ENCODE measurements at regions not wholly inside any gene's neighbourhood (a gene's known extent, or its start where the extent isn't known, plus 50 kb on each side); places are given as distances from the start of the nearest gene placed in this dataset.

DNA sequence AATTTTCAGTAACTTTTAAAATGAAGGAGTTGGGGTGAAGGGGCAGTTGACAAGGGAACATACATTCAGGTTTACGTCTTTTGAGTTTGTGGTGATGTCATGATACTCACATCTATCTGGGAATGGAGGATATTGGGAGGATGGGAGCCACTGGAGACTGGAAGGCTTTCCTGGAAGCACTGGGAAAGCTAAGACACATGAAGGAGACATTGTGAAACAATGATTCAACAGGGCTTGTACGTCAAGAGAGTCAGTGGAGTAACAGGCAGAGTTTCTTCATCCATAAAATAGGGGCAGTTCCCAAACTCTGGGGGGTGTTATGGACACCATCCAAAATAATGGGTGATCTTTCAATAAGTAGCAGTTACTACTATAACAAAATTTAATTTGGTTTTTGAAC lies 572.8 kb downstream of the CCDC171 start:
- no peaks in the 10 kb centered on the region for H3K36me3 Mint-ChIP-seq
- H3K4me3 ChIP-seq (ENCODE audit: low read length) = no peak overlapping the region
- ChIA-PET CTCF (no interaction called here), POLR2A (no interaction called here)
- H3K9me3 ChIP-seq (ENCODE audit: low read length) = no peaks in the 10 kb centered on the region
- H3K36me3 ChIP-seq (ENCODE audit: insufficient read depth, low read length) = no peaks in the 10 kb centered on the region
- H3K27ac ChIP-seq (ENCODE audit: low read depth, low read length) = no peak overlapping the region
- no peak overlapping the region for H3K27ac Mint-ChIP-seq
- no peak overlapping the region for H3K4me3 Mint-ChIP-seq
- no peaks in the 10 kb centered on the region for H3K4me1 Mint-ChIP-seq
- DNase-seq = no peak
- H3K27me3 ChIP-seq (ENCODE audit: insufficient read depth, low read length, poor library complexity, severe bottlenecking) = no peaks in the 10 kb centered on the region
- H3K4me1 ChIP-seq (ENCODE audit: insufficient read depth, low read length) = no peaks in the 10 kb centered on the region
- no peaks in the 10 kb centered on the region for H3K27me3 Mint-ChIP-seq
- H3K9me3 Mint-ChIP-seq = peaks cover 0 to 13% (median 2%) of the 10 kb centered on the region in 5 donors

- ChIA-PET POLR2A (no interaction called here), CTCF (no interaction called here)
- DNase-seq = no peak
- H3K27me3 Mint-ChIP-seq = no peaks in the 10 kb centered on the region
- Histone ChIP-seq H3K36me3 (ENCODE audit: insufficient read depth, low read length) (no peaks in the 10 kb centered on the region), H3K27me3 (ENCODE audit: insufficient read depth, low read length, poor library complexity, severe bottlenecking) (no peaks in the 10 kb centered on the region), H3K4me1 (ENCODE audit: insufficient read depth, low read length) (no peaks in the 10 kb centered on the region), H3K4me3 (ENCODE audit: low read length) (no peak overlapping the region), H3K27ac (ENCODE audit: low read depth, low read length) (no peak overlapping the region), H3K9me3 (ENCODE audit: low read length) (no peaks in the 10 kb centered on the region)
- no peaks in the 10 kb centered on the region for H3K4me1 Mint-ChIP-seq
- H3K4me3 Mint-ChIP-seq = no peak overlapping the region
- H3K36me3 Mint-ChIP-seq = no peaks in the 10 kb centered on the region
- peaks cover 0 to 13% (median 2%) of the 10 kb centered on the region in 5 donors for H3K9me3 Mint-ChIP-seq
- no peak overlapping the region for H3K27ac Mint-ChIP-seq
Observed at GRCh38 chr9:16126042-16126441, 573.2 kb downstream of the CCDC171 start.

GRCh38 chr9:16128003-16128402 lies 575.2 kb downstream of the CCDC171 start:
- CTCF ChIA-PET = no interaction called here
- no peaks in the 10 kb centered on the region for H3K27me3 Mint-ChIP-seq
- Histone ChIP-seq H3K27me3 (ENCODE audit: insufficient read depth, low read length, poor library complexity, severe bottlenecking) (no peaks in the 10 kb centered on the region), H3K4me1 (ENCODE audit: insufficient read depth, low read length) (no peaks in the 10 kb centered on the region), H3K27ac (ENCODE audit: low read depth, low read length) (no peak overlapping the region), H3K36me3 (ENCODE audit: insufficient read depth, low read length) (no peaks in the 10 kb centered on the region), H3K9me3 (ENCODE audit: low read length) (no peaks in the 10 kb centered on the region), H3K4me3 (ENCODE audit: low read length) (no peak overlapping the region)
- H3K4me1 Mint-ChIP-seq = no peaks in the 10 kb centered on the region
- peaks cover 3 to 23% (median 6%) of the 10 kb centered on the region in 5 donors for H3K9me3 Mint-ChIP-seq
- H3K36me3 Mint-ChIP-seq = no peaks in the 10 kb centered on the region
- H3K27ac Mint-ChIP-seq = no peak overlapping the region
- POLR2A ChIA-PET = no interaction called here
- DNase-seq = no peak
- H3K4me3 Mint-ChIP-seq = no peak overlapping the region

DNA sequence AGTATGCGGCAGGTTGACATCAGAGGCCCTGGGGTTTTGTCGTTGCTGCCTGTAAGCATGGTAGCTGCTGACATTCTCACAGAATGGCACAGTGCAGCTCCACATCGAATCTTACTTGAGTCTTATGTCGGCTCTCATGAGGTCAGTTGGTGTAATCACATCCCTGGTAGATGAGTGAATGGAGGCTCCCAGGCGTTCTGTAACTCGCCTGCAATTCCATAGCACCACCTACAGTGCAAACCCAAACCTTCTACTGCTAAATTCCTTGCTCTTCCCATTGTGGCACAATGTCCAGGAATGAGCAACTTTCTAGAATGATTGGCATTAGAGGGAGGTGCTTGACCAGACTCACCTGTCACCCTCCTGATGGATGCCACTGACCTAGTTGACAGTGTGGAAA lies 578.4 kb downstream of the CCDC171 start:
- H3K9me3 Mint-ChIP-seq = peaks cover 4 to 23% (median 9%) of the 10 kb centered on the region in 5 donors
- no peak overlapping the region for H3K4me3 Mint-ChIP-seq
- H3K27me3 Mint-ChIP-seq = peaks cover 0 to 3% of the 10 kb centered on the region in 2 donors
- Histone ChIP-seq H3K4me1 (ENCODE audit: insufficient read depth, low read length) (no peaks in the 10 kb centered on the region), H3K4me3 (ENCODE audit: low read length) (no peak overlapping the region), H3K27me3 (ENCODE audit: insufficient read depth, low read length, poor library complexity, severe bottlenecking) (no peaks in the 10 kb centered on the region), H3K36me3 (ENCODE audit: insufficient read depth, low read length) (no peaks in the 10 kb centered on the region), H3K9me3 (ENCODE audit: low read length) (no peaks in the 10 kb centered on the region), H3K27ac (ENCODE audit: low read depth, low read length) (no peak overlapping the region)
- ChIA-PET CTCF (no interaction called here), POLR2A (no interaction called here)
- H3K36me3 Mint-ChIP-seq = no peaks in the 10 kb centered on the region
- H3K4me1 Mint-ChIP-seq = peaks cover 0 to 2% (median 0%) of the 10 kb centered on the region in 3 donors
- DNase-seq = no peak
- no peak overlapping the region for H3K27ac Mint-ChIP-seq

- H3K36me3 Mint-ChIP-seq = no peaks in the 10 kb centered on the region
- Histone ChIP-seq H3K36me3 (ENCODE audit: insufficient read depth, low read length) (no peaks in the 10 kb centered on the region), H3K9me3 (ENCODE audit: low read length) (no peaks in the 10 kb centered on the region), H3K27me3 (ENCODE audit: insufficient read depth, low read length, poor library complexity, severe bottlenecking) (no peaks in the 10 kb centered on the region), H3K4me1 (ENCODE audit: insufficient read depth, low read length) (no peaks in the 10 kb centered on the region), H3K4me3 (ENCODE audit: low read length) (no peak overlapping the region), H3K27ac (ENCODE audit: low read depth, low read length) (no peak overlapping the region)
- H3K27ac Mint-ChIP-seq = no peak overlapping the region
- H3K4me3 Mint-ChIP-seq = no peak overlapping the region
- H3K4me1 Mint-ChIP-seq = peaks cover 0 to 2% (median 0%) of the 10 kb centered on the region in 3 donors
- CTCF ChIA-PET = no interaction called here
- DNase-seq = no peak
- H3K27me3 Mint-ChIP-seq = peaks cover 0 to 3% of the 10 kb centered on the region in 2 donors
- POLR2A ChIA-PET = no interaction called here
- H3K9me3 Mint-ChIP-seq = peaks cover 4 to 21% (median 7%) of the 10 kb centered on the region in 5 donors
Observed at GRCh38 chr9:16132513-16132912, 579.7 kb downstream of the CCDC171 start.

DNA sequence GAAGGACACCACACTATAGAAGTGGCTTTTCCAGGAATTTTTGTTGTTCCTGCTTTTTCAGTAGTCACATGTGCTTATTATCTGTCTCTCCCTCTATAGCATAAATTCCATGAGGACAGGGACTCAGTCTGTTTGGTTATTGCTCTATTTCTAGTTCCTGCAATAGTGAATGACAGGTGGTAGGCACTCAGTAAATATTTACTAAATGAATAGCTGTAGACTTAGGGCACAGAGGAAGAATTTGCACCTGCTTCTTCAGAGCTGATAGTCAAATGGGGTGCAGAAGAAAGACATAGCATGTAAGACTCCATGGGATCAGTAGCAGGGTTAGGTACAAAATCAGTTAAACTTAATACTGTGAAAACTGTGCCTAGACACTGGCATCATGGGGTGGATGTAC lies 580.2 kb downstream of the CCDC171 start:
- Mint-ChIP-seq H3K4me3 (no peak overlapping the region), H3K27me3 (peaks cover 0 to 3% of the 10 kb centered on the region in 2 donors), H3K9me3 (peaks cover 4 to 21% (median 7%) of the 10 kb centered on the region in 5 donors), H3K27ac (no peak overlapping the region), H3K36me3 (no peaks in the 10 kb centered on the region), H3K4me1 (peaks cover 0 to 2% (median 0%) of the 10 kb centered on the region in 3 donors)
- Histone ChIP-seq H3K4me3 (ENCODE audit: low read length) (no peak overlapping the region), H3K4me1 (ENCODE audit: insufficient read depth, low read length) (no peaks in the 10 kb centered on the region), H3K27me3 (ENCODE audit: insufficient read depth, low read length, poor library complexity, severe bottlenecking) (no peaks in the 10 kb centered on the region), H3K9me3 (ENCODE audit: low read length) (no peaks in the 10 kb centered on the region), H3K27ac (ENCODE audit: low read depth, low read length) (no peak overlapping the region), H3K36me3 (ENCODE audit: insufficient read depth, low read length) (no peaks in the 10 kb centered on the region)
- ChIA-PET CTCF (no interaction called here), POLR2A (no interaction called here)
- no peak for DNase-seq

GRCh38 chr9:16133556-16134227 lies 580.8 kb downstream of the CCDC171 start:
- POLR2A ChIA-PET = no interaction called here

GRCh38 chr9:16134351-16134750 lies 581.5 kb downstream of the CCDC171 start:
- Histone ChIP-seq H3K27me3 (ENCODE audit: insufficient read depth, low read length, poor library complexity, severe bottlenecking) (no peaks in the 10 kb centered on the region), H3K4me1 (ENCODE audit: insufficient read depth, low read length) (no peaks in the 10 kb centered on the region), H3K27ac (ENCODE audit: low read depth, low read length) (no peak overlapping the region), H3K4me3 (ENCODE audit: low read length) (no peak overlapping the region), H3K36me3 (ENCODE audit: insufficient read depth, low read length) (no peaks in the 10 kb centered on the region), H3K9me3 (ENCODE audit: low read length) (no peaks in the 10 kb centered on the region)
- Mint-ChIP-seq H3K36me3 (no peaks in the 10 kb centered on the region), H3K9me3 (peaks cover 2 to 16% (median 4%) of the 10 kb centered on the region in 5 donors), H3K4me1 (peaks cover 0 to 2% (median 0%) of the 10 kb centered on the region in 3 donors), H3K4me3 (no peak overlapping the region), H3K27ac (no peak overlapping the region), H3K27me3 (peaks cover 0 to 3% of the 10 kb centered on the region in 2 donors)
- ChIA-PET CTCF (no interaction called here), POLR2A (no interaction called here)
- DNase-seq = no peak

More at GRCh38 chr9:16133556-16134227, 580.8 kb downstream of the CCDC171 start:
- Mint-ChIP-seq H3K9me3 (peaks cover 2 to 17% (median 4%) of the 10 kb centered on the region in 5 donors), H3K27ac (no peak overlapping the region), H3K4me3 (no peak overlapping the region), H3K36me3 (no peaks in the 10 kb centered on the region), H3K4me1 (peaks cover 0 to 2% (median 0%) of the 10 kb centered on the region in 3 donors), H3K27me3 (peaks cover 0 to 3% of the 10 kb centered on the region in 2 donors)
- peak in 1 of 5 donors; percentile 15 for DNase-seq
- H3K9me3 ChIP-seq (ENCODE audit: low read length) = no peaks in the 10 kb centered on the region
- no peaks in the 10 kb centered on the region for H3K4me1 ChIP-seq (ENCODE audit: insufficient read depth, low read length)
- H3K27me3 ChIP-seq (ENCODE audit: insufficient read depth, low read length, poor library complexity, severe bottlenecking) = no peaks in the 10 kb centered on the region
- H3K36me3 ChIP-seq (ENCODE audit: insufficient read depth, low read length) = no peaks in the 10 kb centered on the region
- H3K27ac ChIP-seq (ENCODE audit: low read depth, low read length) = no peak overlapping the region
- no peak overlapping the region for H3K4me3 ChIP-seq (ENCODE audit: low read length)
- CTCF ChIA-PET = no interaction called here

Measured in CD8-positive, alpha-beta memory T cell (primary cell).